ENCODE measurements at regions not wholly inside any gene's neighbourhood (a gene's known extent, or its start where the extent isn't known, plus 50 kb on each side); places are given as distances from the start of the nearest gene placed in this dataset.
A peak's percentile ranks its signal among the peaks of the same experiment; 100 is the strongest.

GRCh38 chr6:128727500-128727899 lies 155.4 kb upstream of the LAMA2 start:
- no peak for DNase-seq (ENCODE audit: low spot score)
- TF ChIP-seq CTCF (IDR thresholded peaks at IDR 0.05; ENCODE audit: borderline replicate concordance, control extremely low read depth, extremely low read depth, insufficient read depth, missing control alignments): no peak
- in situ Hi-C loops (cut with MboI; ENCODE audit: low sequenced_read_pairs, unreplicated experiment): loop anchor here (25.0 kb wide), 1 partner anchor 990 kb away; no protein-coding TSS in a partner anchor

GRCh38 chr6:128725271-128726233 lies 157.4 kb upstream of the LAMA2 start:
- in situ Hi-C loops (cut with MboI; ENCODE audit: low sequenced_read_pairs, unreplicated experiment): loop anchor here (25.0 kb wide), 1 partner anchor 988 kb away; no protein-coding TSS in a partner anchor
- peak; percentile 45 for TF ChIP-seq CTCF (IDR thresholded peaks at IDR 0.05; ENCODE audit: borderline replicate concordance, control extremely low read depth, extremely low read depth, insufficient read depth, missing control alignments)
- no peak for DNase-seq (ENCODE audit: low spot score)

GRCh38 chr6:128724738-128725137 lies 158.2 kb upstream of the LAMA2 start:
- in situ Hi-C loops (cut with MboI; ENCODE audit: low sequenced_read_pairs, unreplicated experiment): loop anchor here (25.0 kb wide), 1 partner anchor 987 kb away; no protein-coding TSS in a partner anchor
- no peak for TF ChIP-seq CTCF (IDR thresholded peaks at IDR 0.05; ENCODE audit: borderline replicate concordance, control extremely low read depth, extremely low read depth, insufficient read depth, missing control alignments)
- no peak for DNase-seq (ENCODE audit: low spot score)

- no peak for TF ChIP-seq CTCF (IDR thresholded peaks at IDR 0.05; ENCODE audit: borderline replicate concordance, control extremely low read depth, extremely low read depth, insufficient read depth, missing control alignments)
- in situ Hi-C loops (cut with MboI; ENCODE audit: low sequenced_read_pairs, unreplicated experiment): no loop called here
- no peak for DNase-seq (ENCODE audit: low spot score)
Measured at GRCh38 chr6:128723667-128724066, 159.3 kb upstream of the LAMA2 start.

- TF ChIP-seq CTCF (IDR thresholded peaks at IDR 0.05; ENCODE audit: borderline replicate concordance, control extremely low read depth, extremely low read depth, insufficient read depth, missing control alignments): no peak
- in situ Hi-C loops (cut with MboI; ENCODE audit: low sequenced_read_pairs, unreplicated experiment): no loop called here
- no peak for DNase-seq (ENCODE audit: low spot score)
Measured at GRCh38 chr6:128720891-128721290, 162.0 kb upstream of the LAMA2 start.

- no peak for TF ChIP-seq CTCF (IDR thresholded peaks at IDR 0.05; ENCODE audit: borderline replicate concordance, control extremely low read depth, extremely low read depth, insufficient read depth, missing control alignments)
- DNase-seq (ENCODE audit: low spot score): no peak
- in situ Hi-C loops (cut with MboI; ENCODE audit: low sequenced_read_pairs, unreplicated experiment): no loop called here
Measured at GRCh38 chr6:128719786-128720185, 163.2 kb upstream of the LAMA2 start.

Data from GM13976 (cell line).